GM23338 (cell line): ENCODE measurements at regions not wholly inside any gene's neighbourhood (a gene's known extent, or its start where the extent isn't known, plus 50 kb on each side); places are given as distances from the start of the nearest gene placed in this dataset.
A peak's percentile ranks its signal among the peaks of the same experiment; 100 is the strongest.

Experiments used
- ATAC-seq: fragments of 200-7000 bp; cut with Tn5 transposase; 3 replicates; pipeline ENCODE4 v1.9.1; 2020
- DNase-seq: peaks from one replicate; pipeline ENCODE4 v3.0.0-alpha.2; 2015; ENCODE audit warnings: low spot score
- H2AFZ ChIP-seq: fragments of 200-600 bp; sonication (generic); 2 replicates; pipeline ENCODE4 v1.8.0; 2016; ENCODE audit warnings: antibody characterized with exemption, mild to moderate bottlenecking, moderate library complexity
- H3F3A ChIP-seq: fragments of 200-600 bp; sonication (generic); replicated peaks from 2 replicates; pipeline ENCODE4 v1.8.0; 2017; ENCODE audit warnings: antibody characterized with exemption, mixed run types, low read depth
- H3K27ac ChIP-seq: fragments of 200-600 bp; sonication (generic); 2 replicates; pipeline ENCODE4 v1.6.1; 2016; ENCODE audit warnings: low read depth
- H3K27me3 ChIP-seq: fragments of 200-600 bp; sonication (generic); 2 replicates; pipeline ENCODE4 v1.8.0; 2016; ENCODE audit warnings: mild to moderate bottlenecking, mixed run types, moderate library complexity; ENCODE audit not compliant: insufficient read depth
- H3K36me3 ChIP-seq: fragments of 200-600 bp; sonication (generic); 2 replicates; pipeline ENCODE4 v1.8.0; 2016; ENCODE audit warnings: mild to moderate bottlenecking; ENCODE audit not compliant: insufficient read depth
- H3K4me1 ChIP-seq: fragments of 200-600 bp; sonication (generic); 2 replicates; pipeline ENCODE4 v1.8.0; 2016; ENCODE audit warnings: mild to moderate bottlenecking, moderate library complexity; ENCODE audit not compliant: insufficient read depth
- H3K4me2 ChIP-seq: fragments of 200-600 bp; sonication (generic); 2 replicates; pipeline ENCODE4 v1.7.1; 2017; ENCODE audit warnings: mixed run types
- H3K4me3 ChIP-seq: fragments of 200-600 bp; sonication (generic); 2 replicates; pipeline ENCODE4 v1.6.1; 2016; ENCODE audit warnings: mixed run types
- H3K79me2 ChIP-seq: fragments of 200-600 bp; sonication (generic); replicated peaks from 2 replicates; pipeline ENCODE4 v1.8.0; 2017; ENCODE audit warnings: mild to moderate bottlenecking; ENCODE audit not compliant: insufficient read depth
- H3K9me2 ChIP-seq: fragments of 200-600 bp; sonication (generic); 2 replicates; pipeline ENCODE4 v1.8.0; 2017; ENCODE audit not compliant: insufficient read depth
- H4K20me1 ChIP-seq: fragments of 200-600 bp; sonication (generic); replicated peaks from 2 replicates; pipeline ENCODE4 v1.8.0; 2017; ENCODE audit warnings: mild to moderate bottlenecking; ENCODE audit not compliant: insufficient read depth
- H3K27ac Mint-ChIP-seq: 2 replicates; pipeline ENCODE4 v1.8.0; 2020; ENCODE audit warnings: inconsistent platforms, mild to moderate bottlenecking, moderate library complexity, mixed read lengths
- H3K27me3 Mint-ChIP-seq: 3 replicates; pipeline ENCODE4 v1.8.0; 2022; ENCODE audit warnings: low read depth, mild to moderate bottlenecking, moderate library complexity, mixed read lengths, inconsistent platforms; ENCODE audit not compliant: insufficient read depth, poor library complexity
- H3K36me3 Mint-ChIP-seq: 3 replicates; pipeline ENCODE4 v1.8.0; 2021; ENCODE audit warnings: low read depth, mild to moderate bottlenecking, inconsistent platforms, moderate library complexity, mixed read lengths
- H3K4me1 Mint-ChIP-seq: 3 replicates; pipeline ENCODE4 v1.8.0; 2020; ENCODE audit warnings: mild to moderate bottlenecking, inconsistent platforms, mixed read lengths
- H3K4me3 Mint-ChIP-seq: 3 replicates; pipeline ENCODE4 v1.8.0; 2021; ENCODE audit warnings: moderate library complexity, mild to moderate bottlenecking, inconsistent platforms, mixed read lengths
- H3K9me3 Mint-ChIP-seq: 3 replicates; pipeline ENCODE4 v1.8.0; 2020; ENCODE audit warnings: moderate library complexity, mild to moderate bottlenecking, inconsistent platforms, mixed read lengths
- CTCF ChIP-seq, 2 experiments: fragments of 200-600 bp in 1 of 2; sonication (generic) in 1 of 2; conservative IDR thresholded peaks; 2 replicates each; pipeline versions ENCODE4 v1.5.1 to v1.6.1; 2016 to 2017; ENCODE audit warnings: antibody characterized with exemption in 2 of 2, low read depth in 2 of 2, mild to moderate bottlenecking in 2 of 2, moderate library complexity in 1 of 2
- ETS1 ChIP-seq: IDR thresholded peaks from 2 replicates; pipeline ENCODE4 v1.6.1; 2016; ENCODE audit warnings: antibody characterized with exemption
- EZH2 ChIP-seq: fragments of 200-600 bp; sonication (generic); IDR thresholded peaks from one replicate; pipeline ENCODE4 v1.8.0; 2017; ENCODE audit warnings: antibody characterized with exemption, mild to moderate bottlenecking, low read depth; ENCODE audit not compliant: unreplicated experiment
- EZH2phosphoT487 ChIP-seq: fragments of 200-600 bp; sonication (generic); IDR thresholded peaks from one replicate; pipeline ENCODE4 v1.8.1; 2018; ENCODE audit warnings: antibody characterized with exemption; ENCODE audit not compliant: unreplicated experiment
- JUNB ChIP-seq: IDR thresholded peaks from one replicate; pipeline ENCODE4 v1.6.1; 2016; ENCODE audit warnings: antibody characterized with exemption; ENCODE audit not compliant: unreplicated experiment
- POLR2AphosphoS5 ChIP-seq: IDR thresholded peaks from 2 replicates; pipeline ENCODE4 v1.6.1; 2016; ENCODE audit warnings: antibody characterized with exemption, low read depth
- REST ChIP-seq: IDR thresholded peaks from one replicate; pipeline ENCODE4 v1.6.1; 2018; ENCODE audit warnings: antibody characterized with exemption; ENCODE audit not compliant: unreplicated experiment
- STAT1 ChIP-seq: IDR thresholded peaks from one replicate; pipeline ENCODE4 v1.6.1; 2016; ENCODE audit warnings: antibody characterized with exemption; ENCODE audit not compliant: unreplicated experiment
- ZNF114 ChIP-seq: fragments of 250-450 bp; sonication (Bioruptor Pico); IDR thresholded peaks from 2 replicates; pipeline ENCODE4 v1.5.0; 2020; ENCODE audit warnings: mild to moderate bottlenecking, moderate library complexity
- ZNF331 ChIP-seq: fragments of 250-450 bp; sonication (Bioruptor Pico); IDR thresholded peaks from 2 replicates; pipeline ENCODE4 v1.5.0; 2020; ENCODE audit warnings: low read depth, mild to moderate bottlenecking, moderate library complexity
- ZNF462 ChIP-seq: fragments of 250-450 bp; sonication (Bioruptor Pico); IDR thresholded peaks from 2 replicates; pipeline ENCODE4 v1.5.0; 2020; ENCODE audit warnings: mild to moderate bottlenecking, moderate library complexity

GRCh38 chr4:138957302-138957701, 58.3 kb upstream of the NOCT start:
- H3K4me3 ChIP-seq = no peak overlapping the region
- H3K27me3 ChIP-seq = no peaks in the 10 kb centered on the region
- H3K4me2 ChIP-seq = no peak overlapping the region
- H3K27ac ChIP-seq = no peak overlapping the region
- H3K4me1 Mint-ChIP-seq = peaks cover 6% of the 10 kb centered on the region
- no peaks in the 10 kb centered on the region for H3K9me2 ChIP-seq
- H3K27ac Mint-ChIP-seq = no peak overlapping the region
- no peaks in the 10 kb centered on the region for H3K4me1 ChIP-seq
- H3K27me3 Mint-ChIP-seq = peaks cover under 1% of the 10 kb centered on the region
- H3K79me2 ChIP-seq = no peaks in the 10 kb centered on the region
- no peaks in the 10 kb centered on the region for H3K36me3 ChIP-seq
- no peak overlapping the region for H3K4me3 Mint-ChIP-seq
- H4K20me1 ChIP-seq = no peaks in the 10 kb centered on the region
- DNase-seq (no peak), ATAC-seq (no peak)
- H3F3A ChIP-seq = 0 out of 2 replicates have a peak, but pooled peaks cover 5% of the 10 kb centered on the region
- TF ChIP-seq ZNF114 = no peak
- no peak for TF ChIP-seq ZNF462 (CRISPR knock-in tag)
- no peak for TF ChIP-seq ZNF331 (CRISPR knock-in tag)
- TF ChIP-seq POLR2AphosphoS5 = no peak
- TF ChIP-seq STAT1 = no peak
- no peak for TF ChIP-seq EZH2phosphoT487
- no peak for TF ChIP-seq EZH2
- TF ChIP-seq ETS1 = no peak
- no peak for TF ChIP-seq CTCF (conservative IDR thresholded peaks at IDR 0.05; ENCODE audit: low read depth in 2 of 2)
- no peak for TF ChIP-seq REST
- no peak for TF ChIP-seq JUNB
- 0 out of 2 replicates have a peak overlapping the region, but pooled peaks have one; percentile 19 for H2AFZ ChIP-seq
- no peaks in the 10 kb centered on the region for H3K36me3 Mint-ChIP-seq
- no peaks in the 10 kb centered on the region for H3K9me3 Mint-ChIP-seq
